Calu3 (cell line): ENCODE measurements at regions not wholly inside any gene's neighbourhood (a gene's known extent, or its start where the extent isn't known, plus 50 kb on each side); places are given as distances from the start of the nearest gene placed in this dataset.

ENCODE experiments used
- BruUV-seq: library from RNA; stranded (reverse); fragments of 400-500 nt; replicated peaks from 2 replicates; lab custom pipeline; 2021; lab: Mats Ljungman, UMichigan
- CTCF ChIA-PET: fragments of 300-600 bp; sonication (Branson Sonifier 250); formaldehyde crosslinking; loops from one replicate; lab custom pipeline; 2022; ENCODE audit warnings: antibody characterized with exemption; lab: Charles Lee
- DNase-seq: peaks from one replicate; pipeline ENCODE4 v3.0.0; 2022
- H3K27ac Mint-ChIP-seq: one replicate; pipeline ENCODE4 v1.8.0; 2022; ENCODE audit warnings: mixed read lengths; ENCODE audit not compliant: unreplicated experiment
- H3K27me3 Mint-ChIP-seq: one replicate; pipeline ENCODE4 v1.8.0; 2022; ENCODE audit warnings: mixed read lengths; ENCODE audit not compliant: unreplicated experiment
- H3K36me3 Mint-ChIP-seq: one replicate; pipeline ENCODE4 v1.8.0; 2022; ENCODE audit warnings: mild to moderate bottlenecking, moderate library complexity, mixed read lengths; ENCODE audit not compliant: insufficient read depth, unreplicated experiment
- H3K4me1 Mint-ChIP-seq: one replicate; pipeline ENCODE4 v1.8.0; 2022; ENCODE audit warnings: mild to moderate bottlenecking, low read depth, mixed read lengths; ENCODE audit not compliant: unreplicated experiment
- H3K4me3 Mint-ChIP-seq: one replicate; pipeline ENCODE4 v1.8.0; 2022; ENCODE audit warnings: mild to moderate bottlenecking, low read depth, moderate library complexity, mixed read lengths; ENCODE audit not compliant: unreplicated experiment
- H3K9me3 Mint-ChIP-seq: one replicate; pipeline ENCODE4 v1.8.0; 2022; ENCODE audit warnings: low read depth, mixed read lengths; ENCODE audit not compliant: unreplicated experiment
- intact Hi-C: fragments of 100-400 bp; cut with micrococcal nuclease; formaldehyde crosslinking; loops from one replicate; pipeline ENCODE4 v1.10.0; 2022; ENCODE audit not compliant: unreplicated experiment
- TF ChIP-seq, protein P1 (sequence below): fragments of 200-600 bp; IDR thresholded peaks from one replicate; pipeline ENCODE4 v1.8.0; 2022; ENCODE audit warnings: antibody characterized with exemption; ENCODE audit not compliant: unreplicated experiment

- H3K36me3 Mint-ChIP-seq: no peaks in the 10 kb centered on the region
- DNase-seq: no peak
- H3K4me1 Mint-ChIP-seq: no peaks in the 10 kb centered on the region
- H3K4me3 Mint-ChIP-seq: no peak overlapping the region
- no peaks in the 10 kb centered on the region for H3K27me3 Mint-ChIP-seq
- CTCF ChIA-PET: no interaction called here
- TF ChIP-seq, protein P1, sequence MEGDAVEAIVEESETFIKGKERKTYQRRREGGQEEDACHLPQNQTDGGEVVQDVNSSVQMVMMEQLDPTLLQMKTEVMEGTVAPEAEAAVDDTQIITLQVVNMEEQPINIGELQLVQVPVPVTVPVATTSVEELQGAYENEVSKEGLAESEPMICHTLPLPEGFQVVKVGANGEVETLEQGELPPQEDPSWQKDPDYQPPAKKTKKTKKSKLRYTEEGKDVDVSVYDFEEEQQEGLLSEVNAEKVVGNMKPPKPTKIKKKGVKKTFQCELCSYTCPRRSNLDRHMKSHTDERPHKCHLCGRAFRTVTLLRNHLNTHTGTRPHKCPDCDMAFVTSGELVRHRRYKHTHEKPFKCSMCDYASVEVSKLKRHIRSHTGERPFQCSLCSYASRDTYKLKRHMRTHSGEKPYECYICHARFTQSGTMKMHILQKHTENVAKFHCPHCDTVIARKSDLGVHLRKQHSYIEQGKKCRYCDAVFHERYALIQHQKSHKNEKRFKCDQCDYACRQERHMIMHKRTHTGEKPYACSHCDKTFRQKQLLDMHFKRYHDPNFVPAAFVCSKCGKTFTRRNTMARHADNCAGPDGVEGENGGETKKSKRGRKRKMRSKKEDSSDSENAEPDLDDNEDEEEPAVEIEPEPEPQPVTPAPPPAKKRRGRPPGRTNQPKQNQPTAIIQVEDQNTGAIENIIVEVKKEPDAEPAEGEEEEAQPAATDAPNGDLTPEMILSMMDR: no peak
- intact Hi-C loops: no loop called here
- H3K9me3 Mint-ChIP-seq: no peaks in the 10 kb centered on the region
- no TSS peak for BruUV-seq
- H3K27ac Mint-ChIP-seq: no peak overlapping the region
Measured at GRCh38 chr6:105838171-105838570, 248.0 kb upstream of the PRDM1 start.

- DNase-seq: no peak
- Mint-ChIP-seq H3K27ac (no peak overlapping the region), H3K9me3 (no peaks in the 10 kb centered on the region), H3K4me3 (no peak overlapping the region), H3K36me3 (no peaks in the 10 kb centered on the region), H3K27me3 (no peaks in the 10 kb centered on the region), H3K4me1 (no peaks in the 10 kb centered on the region)
- CTCF ChIA-PET: no interaction called here
- no TSS peak for BruUV-seq
- intact Hi-C loops: no loop called here
- TF ChIP-seq, protein P1: no peak
Measured at GRCh38 chr6:105836889-105837288, 249.2 kb upstream of the PRDM1 start.

DNA sequence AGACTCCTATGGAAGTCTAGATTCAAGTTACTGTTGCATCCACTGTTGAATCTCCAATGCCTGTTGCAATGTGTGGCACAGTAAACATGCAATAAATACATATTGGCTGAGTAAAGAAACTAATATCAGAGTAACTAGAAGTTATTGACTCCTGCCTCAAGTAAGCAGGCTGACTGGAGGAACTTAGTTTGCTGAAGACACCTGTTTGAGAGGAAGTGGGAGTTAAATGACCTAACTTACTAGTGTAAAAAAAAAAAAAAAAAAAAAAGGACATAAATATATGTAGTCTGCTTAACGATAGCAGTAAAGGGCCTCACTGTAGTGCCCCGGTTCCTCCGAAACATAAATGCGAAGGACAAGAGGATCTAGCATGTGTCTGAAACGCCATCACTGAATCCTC is 249.8 kb upstream of the PRDM1 start:
- TF ChIP-seq, protein P1: no peak
- CTCF ChIA-PET: interaction anchor here (1.5 kb wide), 1 partner anchor 82 kb away, joined by 3 read pairs; no protein-coding TSS in a partner anchor
- H3K4me3 Mint-ChIP-seq: no peak overlapping the region
- no peaks in the 10 kb centered on the region for H3K4me1 Mint-ChIP-seq
- no peaks in the 10 kb centered on the region for H3K9me3 Mint-ChIP-seq
- BruUV-seq: no TSS peak
- H3K27ac Mint-ChIP-seq: no peak overlapping the region
- intact Hi-C loops: no loop called here
- H3K36me3 Mint-ChIP-seq: no peaks in the 10 kb centered on the region
- no peaks in the 10 kb centered on the region for H3K27me3 Mint-ChIP-seq
- DNase-seq: no peak

GRCh38 chr6:105835373-105835772 is 250.8 kb upstream of the PRDM1 start:
- intact Hi-C loops: loop anchor here (2.0 kb wide), 1 partner anchor 103 kb away; no protein-coding TSS in a partner anchor
- no TSS peak for BruUV-seq
- H3K27me3 Mint-ChIP-seq: no peaks in the 10 kb centered on the region
- H3K9me3 Mint-ChIP-seq: no peaks in the 10 kb centered on the region
- TF ChIP-seq, protein P1: peak; percentile 43
- H3K4me3 Mint-ChIP-seq: no peak overlapping the region
- CTCF ChIA-PET: interaction anchor here (1.0 to 1.5 kb wide), 3 partner anchors 9 to 404 kb away, joined by 3 read pairs; no protein-coding TSS in a partner anchor
- no peak overlapping the region for H3K27ac Mint-ChIP-seq
- peak; percentile 48 for DNase-seq
- H3K4me1 Mint-ChIP-seq: no peaks in the 10 kb centered on the region
- no peaks in the 10 kb centered on the region for H3K36me3 Mint-ChIP-seq
